ENCODE measurements at regions not wholly inside any gene's neighbourhood (a gene's known extent, or its start where the extent isn't known, plus 50 kb on each side); places are given as distances from the start of the nearest gene placed in this dataset.

- TF ChIP-seq RAD21 (conservative IDR thresholded peaks at IDR 0.05) (no peak), CTCF (IDR thresholded peaks at IDR 0.05; ENCODE audit: poor library complexity, severe bottlenecking) (no peak), POLR2AphosphoS5 (IDR thresholded peaks at IDR 0.05) (no peak), EZH2 (IDR thresholded peaks at IDR 0.05; ENCODE audit: borderline replicate concordance, insufficient read depth, low read length, poor library complexity, severe bottlenecking) (no peak), SMC3 (conservative IDR thresholded peaks at IDR 0.05; ENCODE audit: poor library complexity) (no peak), EP300 (conservative IDR thresholded peaks at IDR 0.05; ENCODE audit: poor library complexity, severe bottlenecking) (no peak), MXI1 (conservative IDR thresholded peaks at IDR 0.05; ENCODE audit: poor library complexity, severe bottlenecking) (no peak), REST (IDR thresholded peaks at IDR 0.05; ENCODE audit: borderline replicate concordance) (no peak), TAF1 (IDR thresholded peaks at IDR 0.05; ENCODE audit: low read depth) (no peak)
Observed at GRCh38 chr2:220962556-220962955, 609.5 kb downstream of the EPHA4 start.
